ENCODE measurements at regions not wholly inside any gene's neighbourhood (a gene's known extent, or its start where the extent isn't known, plus 50 kb on each side); places are given as distances from the start of the nearest gene placed in this dataset.

DNA sequence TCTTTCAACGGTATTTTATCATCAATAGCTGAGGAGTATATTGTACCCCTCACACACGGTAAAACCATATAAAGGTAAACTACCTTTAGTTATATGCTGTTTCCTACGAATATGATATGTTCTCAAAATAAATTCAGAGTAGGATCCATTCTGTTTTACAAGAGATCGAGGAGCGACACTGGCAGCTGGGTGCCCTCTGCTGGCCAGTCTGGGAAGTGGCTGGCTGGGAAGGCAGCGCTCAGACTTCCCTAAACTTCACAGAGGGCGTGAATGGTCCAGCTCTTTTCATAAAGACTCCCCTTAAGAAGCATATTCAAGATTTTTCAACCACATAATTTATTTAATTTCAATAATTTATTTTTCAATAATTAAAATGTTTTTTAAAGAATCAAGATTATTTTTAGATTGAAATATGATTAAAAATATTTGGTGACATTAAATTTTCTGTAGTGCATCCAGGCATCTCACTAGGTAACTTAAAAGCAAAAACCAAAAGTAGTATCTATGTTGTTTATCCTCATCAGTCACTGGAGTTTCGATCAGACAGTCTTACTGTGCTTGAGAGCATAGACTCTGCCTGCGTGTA lies 187.5 kb upstream of the PDE10A start:
- no peak overlapping the region for H3K27ac ChIP-seq (ENCODE audit: low read length)
- TF ChIP-seq, protein P1, sequence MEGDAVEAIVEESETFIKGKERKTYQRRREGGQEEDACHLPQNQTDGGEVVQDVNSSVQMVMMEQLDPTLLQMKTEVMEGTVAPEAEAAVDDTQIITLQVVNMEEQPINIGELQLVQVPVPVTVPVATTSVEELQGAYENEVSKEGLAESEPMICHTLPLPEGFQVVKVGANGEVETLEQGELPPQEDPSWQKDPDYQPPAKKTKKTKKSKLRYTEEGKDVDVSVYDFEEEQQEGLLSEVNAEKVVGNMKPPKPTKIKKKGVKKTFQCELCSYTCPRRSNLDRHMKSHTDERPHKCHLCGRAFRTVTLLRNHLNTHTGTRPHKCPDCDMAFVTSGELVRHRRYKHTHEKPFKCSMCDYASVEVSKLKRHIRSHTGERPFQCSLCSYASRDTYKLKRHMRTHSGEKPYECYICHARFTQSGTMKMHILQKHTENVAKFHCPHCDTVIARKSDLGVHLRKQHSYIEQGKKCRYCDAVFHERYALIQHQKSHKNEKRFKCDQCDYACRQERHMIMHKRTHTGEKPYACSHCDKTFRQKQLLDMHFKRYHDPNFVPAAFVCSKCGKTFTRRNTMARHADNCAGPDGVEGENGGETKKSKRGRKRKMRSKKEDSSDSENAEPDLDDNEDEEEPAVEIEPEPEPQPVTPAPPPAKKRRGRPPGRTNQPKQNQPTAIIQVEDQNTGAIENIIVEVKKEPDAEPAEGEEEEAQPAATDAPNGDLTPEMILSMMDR (IDR thresholded peaks at IDR 0.05; ENCODE audit: poor library complexity, severe bottlenecking): peak; percentile 87
- TF ChIP-seq SMC3 (conservative IDR thresholded peaks at IDR 0.05; ENCODE audit: poor library complexity) (peak; percentile 92), RAD21 (conservative IDR thresholded peaks at IDR 0.05) (peak; percentile 90), MXI1 (conservative IDR thresholded peaks at IDR 0.05; ENCODE audit: poor library complexity, severe bottlenecking) (no peak), EP300 (conservative IDR thresholded peaks at IDR 0.05; ENCODE audit: poor library complexity, severe bottlenecking) (no peak)
- no peak overlapping the region for H2AFZ ChIP-seq (ENCODE audit: low read depth, low read length)
- no peaks in the 10 kb centered on the region for H4K20me1 ChIP-seq (ENCODE audit: insufficient read depth)
- H3K79me2 ChIP-seq (replicated peaks; ENCODE audit: insufficient read depth, low read length): no peaks in the 10 kb centered on the region
- H3F3A ChIP-seq (ENCODE audit: insufficient read depth, low read length, poor library complexity, severe bottlenecking): no peaks in the 10 kb centered on the region
- no peak overlapping the region for H3K9ac ChIP-seq (ENCODE audit: low read length)
- H3K4me3 ChIP-seq (ENCODE audit: low read length): no peak overlapping the region
- no peak overlapping the region for H3K4me2 ChIP-seq (ENCODE audit: low read length)
- H3K9me2 ChIP-seq (ENCODE audit: insufficient read depth, low read length): no peaks in the 10 kb centered on the region
- H3K36me3 ChIP-seq (ENCODE audit: insufficient read depth, low read length): no peaks in the 10 kb centered on the region
- H3K9me3 ChIP-seq (ENCODE audit: low read length): no peaks in the 10 kb centered on the region
- H3K27me3 ChIP-seq (ENCODE audit: insufficient read depth, low read depth, low read length): peaks cover 21% of the 10 kb centered on the region

DNA sequence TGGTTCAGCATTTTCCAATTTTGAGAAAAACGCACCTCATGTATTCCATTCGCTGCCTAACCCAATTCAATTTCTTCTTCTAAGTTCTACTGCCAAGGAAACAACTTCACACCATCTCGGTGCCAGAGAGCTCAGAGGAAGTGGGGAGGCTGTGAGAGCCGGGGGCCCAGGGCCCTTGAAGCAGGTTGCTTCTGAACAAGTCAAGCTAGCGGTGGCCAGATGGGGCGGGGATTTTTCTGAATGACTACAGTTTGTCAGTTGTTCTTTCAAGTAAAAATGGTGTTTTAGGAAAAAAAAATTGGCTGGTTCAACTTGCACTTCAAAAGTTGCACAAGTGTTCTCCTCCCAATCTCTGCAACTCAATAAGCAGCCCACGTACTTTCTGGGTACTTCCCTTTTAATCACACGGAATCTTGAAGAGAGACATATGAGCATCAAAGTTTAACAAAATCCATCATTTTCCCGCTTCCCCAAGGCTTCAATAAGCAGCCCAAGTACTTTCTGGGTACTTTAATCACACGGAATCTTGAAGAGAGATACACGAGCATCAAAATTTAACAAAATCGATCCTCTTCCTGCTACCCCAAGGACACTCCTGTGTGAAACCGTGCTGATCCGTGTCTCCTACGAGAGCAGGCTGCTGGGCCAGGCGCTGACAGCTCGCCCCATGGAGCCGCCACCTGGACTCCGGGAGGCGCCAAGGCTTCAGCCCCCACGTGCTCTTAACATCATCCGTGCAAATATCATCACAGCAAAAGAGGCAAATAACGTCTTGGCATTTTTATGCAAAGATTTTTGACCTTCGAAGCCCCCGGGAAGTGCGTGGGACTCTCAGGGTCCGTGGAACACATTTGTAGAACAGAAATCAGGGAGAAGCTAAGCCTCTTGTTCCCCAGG lies 186.7 kb upstream of the PDE10A start:
- Histone ChIP-seq H3F3A (ENCODE audit: insufficient read depth, low read length, poor library complexity, severe bottlenecking) (no peaks in the 10 kb centered on the region), H3K36me3 (ENCODE audit: insufficient read depth, low read length) (no peaks in the 10 kb centered on the region), H3K9ac (ENCODE audit: low read length) (no peak overlapping the region), H4K20me1 (ENCODE audit: insufficient read depth) (no peaks in the 10 kb centered on the region), H3K9me3 (ENCODE audit: low read length) (no peaks in the 10 kb centered on the region), H3K4me2 (ENCODE audit: low read length) (no peak overlapping the region), H3K79me2 (replicated peaks; ENCODE audit: insufficient read depth, low read length) (no peaks in the 10 kb centered on the region), H3K9me2 (ENCODE audit: insufficient read depth, low read length) (no peaks in the 10 kb centered on the region), H3K4me3 (ENCODE audit: low read length) (no peak overlapping the region), H3K27ac (ENCODE audit: low read length) (no peak overlapping the region), H3K27me3 (ENCODE audit: insufficient read depth, low read depth, low read length) (peaks cover 21% of the 10 kb centered on the region), H2AFZ (ENCODE audit: low read depth, low read length) (no peak overlapping the region)
- no peak for TF ChIP-seq MXI1 (conservative IDR thresholded peaks at IDR 0.05; ENCODE audit: poor library complexity, severe bottlenecking)
- TF ChIP-seq EP300 (conservative IDR thresholded peaks at IDR 0.05; ENCODE audit: poor library complexity, severe bottlenecking): no peak
- TF ChIP-seq, protein P2, sequence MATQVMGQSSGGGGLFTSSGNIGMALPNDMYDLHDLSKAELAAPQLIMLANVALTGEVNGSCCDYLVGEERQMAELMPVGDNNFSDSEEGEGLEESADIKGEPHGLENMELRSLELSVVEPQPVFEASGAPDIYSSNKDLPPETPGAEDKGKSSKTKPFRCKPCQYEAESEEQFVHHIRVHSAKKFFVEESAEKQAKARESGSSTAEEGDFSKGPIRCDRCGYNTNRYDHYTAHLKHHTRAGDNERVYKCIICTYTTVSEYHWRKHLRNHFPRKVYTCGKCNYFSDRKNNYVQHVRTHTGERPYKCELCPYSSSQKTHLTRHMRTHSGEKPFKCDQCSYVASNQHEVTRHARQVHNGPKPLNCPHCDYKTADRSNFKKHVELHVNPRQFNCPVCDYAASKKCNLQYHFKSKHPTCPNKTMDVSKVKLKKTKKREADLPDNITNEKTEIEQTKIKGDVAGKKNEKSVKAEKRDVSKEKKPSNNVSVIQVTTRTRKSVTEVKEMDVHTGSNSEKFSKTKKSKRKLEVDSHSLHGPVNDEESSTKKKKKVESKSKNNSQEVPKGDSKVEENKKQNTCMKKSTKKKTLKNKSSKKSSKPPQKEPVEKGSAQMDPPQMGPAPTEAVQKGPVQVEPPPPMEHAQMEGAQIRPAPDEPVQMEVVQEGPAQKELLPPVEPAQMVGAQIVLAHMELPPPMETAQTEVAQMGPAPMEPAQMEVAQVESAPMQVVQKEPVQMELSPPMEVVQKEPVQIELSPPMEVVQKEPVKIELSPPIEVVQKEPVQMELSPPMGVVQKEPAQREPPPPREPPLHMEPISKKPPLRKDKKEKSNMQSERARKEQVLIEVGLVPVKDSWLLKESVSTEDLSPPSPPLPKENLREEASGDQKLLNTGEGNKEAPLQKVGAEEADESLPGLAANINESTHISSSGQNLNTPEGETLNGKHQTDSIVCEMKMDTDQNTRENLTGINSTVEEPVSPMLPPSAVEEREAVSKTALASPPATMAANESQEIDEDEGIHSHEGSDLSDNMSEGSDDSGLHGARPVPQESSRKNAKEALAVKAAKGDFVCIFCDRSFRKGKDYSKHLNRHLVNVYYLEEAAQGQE (IDR thresholded peaks at IDR 0.05; ENCODE audit: borderline replicate concordance): no peak
- TF ChIP-seq EZH2 (IDR thresholded peaks at IDR 0.05; ENCODE audit: borderline replicate concordance, insufficient read depth, low read length, poor library complexity, severe bottlenecking): no peak
- no peak for TF ChIP-seq TAF1 (IDR thresholded peaks at IDR 0.05; ENCODE audit: low read depth)
- TF ChIP-seq, protein P1 (IDR thresholded peaks at IDR 0.05; ENCODE audit: poor library complexity, severe bottlenecking): no peak
- no peak for TF ChIP-seq SMC3 (conservative IDR thresholded peaks at IDR 0.05; ENCODE audit: poor library complexity)
- no peak for TF ChIP-seq POLR2AphosphoS5 (IDR thresholded peaks at IDR 0.05)
- TF ChIP-seq RAD21 (conservative IDR thresholded peaks at IDR 0.05): no peak

Measured in neural cell (in vitro differentiated cells).